ENCODE measurements at regions not wholly inside any gene's neighbourhood (a gene's known extent, or its start where the extent isn't known, plus 50 kb on each side); places are given as distances from the start of the nearest gene placed in this dataset.
"Not testable (repeated sequence)": the region's sequence is repeated elsewhere in the genome, so short reads cannot be mapped to it uniquely, and the experiment has no call there.

DNA sequence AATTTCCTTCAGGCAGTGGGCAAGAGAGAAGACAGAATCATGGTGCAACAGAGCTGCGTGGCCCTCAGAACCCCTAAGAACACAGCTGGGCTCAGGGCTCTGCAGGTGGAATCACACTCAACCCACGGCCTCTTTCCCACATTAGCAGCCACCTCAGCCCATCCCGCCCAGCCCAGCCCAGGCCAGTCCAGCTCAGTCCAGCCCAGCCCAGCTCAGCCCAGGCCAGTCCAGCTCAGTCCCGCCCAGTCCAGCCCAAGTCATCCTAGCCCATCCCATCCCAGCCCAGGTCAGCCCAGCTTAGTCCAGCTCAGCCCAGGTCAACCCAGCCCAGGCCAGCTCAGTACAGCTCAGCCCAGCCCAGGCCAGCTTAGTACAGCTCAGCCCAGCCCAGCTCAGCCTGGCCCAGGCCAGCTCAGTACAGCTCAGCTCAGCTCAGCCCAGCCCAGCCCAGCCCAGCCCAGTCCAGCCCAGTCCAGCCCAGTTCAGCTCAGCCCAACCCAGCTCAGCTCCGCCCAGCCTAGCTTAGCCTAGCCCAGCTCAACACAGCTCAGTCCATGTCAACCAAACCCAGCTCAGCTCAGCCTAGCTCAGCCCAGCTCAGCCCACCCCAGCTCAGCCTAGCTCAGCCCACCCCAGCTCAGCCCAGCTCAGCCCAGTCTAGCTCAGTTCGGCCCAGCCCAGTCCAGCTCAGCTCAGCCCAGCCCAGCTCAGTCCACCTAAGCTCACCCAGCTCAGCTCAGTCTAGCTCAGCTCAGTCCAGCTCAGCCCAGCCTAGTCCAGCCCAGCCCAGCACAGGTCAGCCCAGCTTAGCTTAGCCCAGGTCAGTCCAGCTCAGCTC lies 183.1 kb downstream of the TMEM121 start:
- DNase-seq (ENCODE audit: low read depth in 2 of 2) = no peak

- DNase-seq (ENCODE audit: low read depth in 2 of 2) = no peak
Measured at GRCh38 chr14:105710119-105711043, 184.0 kb downstream of the TMEM121 start.

DNA sequence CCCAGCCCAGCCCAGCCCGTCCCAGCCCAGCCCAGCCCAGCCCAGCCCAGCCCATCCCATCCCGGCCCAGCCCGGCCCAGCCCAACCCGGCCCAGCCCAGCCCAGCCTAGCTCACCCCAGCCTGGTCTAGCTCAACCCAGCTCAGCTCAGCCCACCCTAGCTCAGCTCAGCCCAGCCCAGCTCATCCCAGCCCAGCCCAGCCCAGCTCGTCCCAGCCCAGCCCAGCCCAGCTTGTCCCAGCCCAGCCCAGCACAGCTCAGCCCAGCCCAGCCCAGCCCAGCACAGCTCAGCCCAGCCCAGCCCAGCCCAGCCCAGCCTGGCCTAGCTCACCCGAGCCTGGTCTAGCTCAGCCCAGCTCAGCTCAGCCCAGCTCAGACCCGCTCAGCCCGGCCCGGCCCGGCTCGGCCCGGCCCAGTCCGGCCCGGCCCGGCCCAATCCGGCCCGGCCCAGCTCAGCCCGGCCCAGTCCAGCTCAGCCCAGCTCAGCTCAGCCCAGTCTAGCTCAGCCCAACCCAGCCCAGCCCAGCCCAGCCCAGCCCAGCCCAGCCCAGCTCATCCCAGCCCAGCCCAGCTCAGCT lies 184.7 kb downstream of the TMEM121 start:
- no peak for DNase-seq (ENCODE audit: low read depth in 2 of 2)

DNA sequence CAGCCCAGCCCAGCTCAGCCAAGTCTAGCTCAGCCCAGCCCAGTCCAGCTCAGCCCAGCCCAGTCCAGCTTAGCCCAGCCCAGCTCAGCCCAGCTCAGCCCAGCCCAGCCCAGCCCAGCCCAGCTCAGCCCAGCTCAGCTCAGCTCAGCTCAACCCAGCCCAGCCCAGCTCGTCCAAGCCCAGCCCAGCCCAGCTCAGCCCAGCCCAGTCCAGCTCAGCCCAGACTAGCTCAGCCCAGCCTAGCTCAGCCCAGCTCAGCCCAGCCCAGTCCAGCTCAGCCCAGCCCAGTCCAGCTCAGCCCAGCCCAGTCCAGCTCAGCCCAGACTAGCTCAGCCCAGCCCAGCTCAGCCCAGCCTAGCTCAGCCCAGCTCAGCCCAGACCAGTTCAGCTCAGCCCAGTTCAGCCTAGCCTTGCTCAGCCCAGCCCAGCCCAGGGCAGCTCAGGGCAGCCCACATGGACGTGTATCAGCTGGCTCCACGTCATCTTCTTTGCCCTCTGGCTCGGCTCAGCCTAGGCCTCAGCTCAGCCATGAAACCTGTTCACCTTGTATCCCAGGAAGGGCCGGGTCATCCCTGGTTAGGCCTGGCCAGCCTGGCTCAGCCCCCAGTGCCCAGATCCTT lies 185.6 kb downstream of the TMEM121 start:
- no peak for DNase-seq (ENCODE audit: low read depth in 2 of 2)

DNA sequence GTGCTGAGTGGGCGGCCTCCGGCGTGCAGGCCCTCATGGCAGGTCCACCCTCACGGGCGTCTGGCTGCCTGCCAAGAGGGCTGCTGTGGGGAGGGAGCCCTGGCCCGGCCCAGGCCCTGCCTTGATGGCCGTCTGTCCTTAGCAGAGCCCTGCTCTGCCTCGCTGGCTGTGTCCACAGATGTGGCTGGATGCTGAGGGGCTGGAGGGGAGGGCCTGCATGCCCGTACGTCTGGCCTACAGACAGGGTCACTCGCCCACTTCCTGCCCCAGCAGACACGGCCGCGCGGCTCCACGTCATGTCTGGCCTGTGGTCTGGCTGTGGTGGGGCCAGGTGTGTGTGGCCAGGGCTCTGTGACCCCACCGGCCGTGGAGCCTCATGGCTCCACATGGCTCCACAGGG lies 186.3 kb downstream of the TMEM121 start:
- not testable (repeated sequence) for DNase-seq (ENCODE audit: low read depth in 2 of 2)

GRCh38 chr14:105713160-105713559 lies 186.8 kb downstream of the TMEM121 start:
- DNase-seq (ENCODE audit: low read depth in 2 of 2) = not testable (repeated sequence)

- DNase-seq (ENCODE audit: low read depth in 2 of 2) = not testable (repeated sequence)
Measured at GRCh38 chr14:105713836-105714235, 187.5 kb downstream of the TMEM121 start.

- DNase-seq (ENCODE audit: low read depth in 2 of 2) = not testable (repeated sequence)
Measured at GRCh38 chr14:105718787-105719186, 192.4 kb downstream of the TMEM121 start.

DNA sequence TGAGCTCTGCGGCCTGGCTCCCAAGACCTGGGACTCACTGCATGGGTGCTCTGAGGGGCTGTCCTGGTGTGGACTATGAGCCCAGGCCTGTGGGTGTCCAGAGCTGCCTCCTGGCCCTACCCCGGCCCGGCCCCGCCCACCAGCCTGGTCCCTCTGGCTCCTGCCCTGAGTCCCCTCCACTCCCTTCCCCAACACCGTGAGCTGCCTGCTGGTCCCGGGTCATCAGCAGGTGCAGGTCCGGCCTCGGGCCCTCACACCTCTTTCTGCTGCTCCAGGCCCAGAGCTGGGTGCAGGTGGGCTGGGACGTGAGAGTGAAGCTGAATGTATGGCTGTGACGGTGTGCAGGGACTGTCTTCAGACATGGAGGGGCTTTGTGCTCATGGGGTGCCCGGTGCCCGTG lies 193.7 kb downstream of the TMEM121 start:
- DNase-seq (ENCODE audit: low read depth in 2 of 2) = not testable (repeated sequence)

DNA sequence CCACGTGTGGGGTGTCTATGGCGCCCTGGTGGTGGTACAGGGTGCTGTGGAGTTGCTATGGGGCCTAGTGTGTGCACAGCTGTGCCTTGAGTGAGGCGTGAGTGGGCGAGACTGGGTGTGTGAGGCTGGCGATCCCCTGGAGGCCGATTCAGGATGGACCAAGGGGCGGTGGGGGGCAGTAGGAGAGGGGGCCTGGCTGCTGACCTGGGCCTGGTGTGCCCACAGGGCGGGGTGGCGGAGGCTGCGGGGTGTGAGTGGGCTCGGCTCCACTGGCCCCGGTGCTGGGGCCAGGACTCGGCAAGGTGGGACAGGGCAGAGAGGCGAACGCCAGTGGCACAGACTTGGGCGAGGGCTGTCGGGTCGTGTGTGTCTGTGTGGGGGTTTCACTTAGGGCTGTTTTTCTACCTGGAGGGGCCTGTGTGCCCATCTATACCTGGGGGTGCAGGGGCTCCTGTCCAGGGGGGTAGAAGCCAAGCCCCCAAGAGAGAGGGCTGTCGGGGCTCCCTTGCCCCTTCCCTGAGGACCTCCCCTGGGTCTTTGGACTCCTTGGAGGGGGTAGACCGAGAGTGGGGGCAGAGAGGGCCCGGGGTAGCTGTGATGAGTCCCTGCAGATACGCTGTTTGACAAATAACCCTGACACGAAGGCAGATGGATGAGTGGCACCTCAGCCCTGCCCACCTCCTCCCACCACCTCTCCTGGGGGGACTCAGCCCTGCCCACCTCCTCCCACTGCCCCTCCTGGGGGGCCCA lies 194.6 kb downstream of the TMEM121 start:
- not testable (repeated sequence) for DNase-seq (ENCODE audit: low read depth in 2 of 2)

GRCh38 chr14:105721602-105721970 lies 195.2 kb downstream of the TMEM121 start:
- DNase-seq (ENCODE audit: low read depth in 2 of 2) = not testable (repeated sequence)

GRCh38 chr14:105721996-105722709 lies 195.8 kb downstream of the TMEM121 start:
- not testable (repeated sequence) for DNase-seq (ENCODE audit: low read depth in 2 of 2)

DNA sequence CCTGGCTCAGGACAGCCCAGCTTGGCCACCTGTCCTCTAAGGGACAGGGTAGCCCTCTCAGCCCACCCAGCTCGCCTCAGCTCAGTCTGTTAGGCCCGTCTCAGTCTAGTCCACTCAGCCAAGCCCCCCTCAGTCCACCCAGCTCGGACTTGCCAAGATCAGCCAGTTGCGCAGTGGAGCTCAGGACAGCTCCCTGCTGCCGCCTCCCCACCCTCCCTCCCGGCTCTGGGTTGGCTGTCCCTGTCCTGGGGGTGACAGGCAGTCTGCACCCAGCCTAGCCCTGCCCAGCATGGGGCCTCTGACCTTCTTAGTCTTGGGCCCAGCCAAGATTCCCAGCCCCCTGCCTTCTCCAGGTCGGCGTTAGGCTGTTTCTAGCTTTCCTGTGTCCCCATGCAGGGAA lies 196.9 kb downstream of the TMEM121 start:
- not testable (repeated sequence) for DNase-seq (ENCODE audit: low read depth in 2 of 2)

GRCh38 chr14:105723776-105724175 lies 197.4 kb downstream of the TMEM121 start:
- not testable (repeated sequence) for DNase-seq (ENCODE audit: low read depth in 2 of 2)

- not testable (repeated sequence) for DNase-seq (ENCODE audit: low read depth in 2 of 2)
Measured at GRCh38 chr14:105729825-105730368, 203.5 kb downstream of the TMEM121 start.

- not testable (repeated sequence) for DNase-seq (ENCODE audit: low read depth in 2 of 2)
Measured at GRCh38 chr14:105730731-105731130, 204.3 kb downstream of the TMEM121 start.

- DNase-seq (ENCODE audit: low read depth in 2 of 2) = not testable (repeated sequence)
Measured at GRCh38 chr14:105731221-105731985, 205.0 kb downstream of the TMEM121 start.

GRCh38 chr14:105733081-105734065 lies 207.0 kb downstream of the TMEM121 start:
- DNase-seq (ENCODE audit: low read depth in 2 of 2) = no peak

Data from stimulated activated CD8-positive, alpha-beta memory T cell treated with anti-CD3 and anti-CD28 coated beads, Interleukin-7, amount 100 ng/mL, for 1 hour (primary cell).